GM15510 (cell line): ENCODE measurements at regions not wholly inside any gene's neighbourhood (a gene's known extent, or its start where the extent isn't known, plus 50 kb on each side); places are given as distances from the start of the nearest gene placed in this dataset.

Source experiments
- POLR2A ChIP-seq: IDR thresholded peaks from 3 replicates; pipeline ENCODE4 v1.6.1; 2011; ENCODE audit warnings: borderline replicate concordance; ENCODE audit not compliant: insufficient read length; ENCODE audit errors: extremely low read depth

DNA sequence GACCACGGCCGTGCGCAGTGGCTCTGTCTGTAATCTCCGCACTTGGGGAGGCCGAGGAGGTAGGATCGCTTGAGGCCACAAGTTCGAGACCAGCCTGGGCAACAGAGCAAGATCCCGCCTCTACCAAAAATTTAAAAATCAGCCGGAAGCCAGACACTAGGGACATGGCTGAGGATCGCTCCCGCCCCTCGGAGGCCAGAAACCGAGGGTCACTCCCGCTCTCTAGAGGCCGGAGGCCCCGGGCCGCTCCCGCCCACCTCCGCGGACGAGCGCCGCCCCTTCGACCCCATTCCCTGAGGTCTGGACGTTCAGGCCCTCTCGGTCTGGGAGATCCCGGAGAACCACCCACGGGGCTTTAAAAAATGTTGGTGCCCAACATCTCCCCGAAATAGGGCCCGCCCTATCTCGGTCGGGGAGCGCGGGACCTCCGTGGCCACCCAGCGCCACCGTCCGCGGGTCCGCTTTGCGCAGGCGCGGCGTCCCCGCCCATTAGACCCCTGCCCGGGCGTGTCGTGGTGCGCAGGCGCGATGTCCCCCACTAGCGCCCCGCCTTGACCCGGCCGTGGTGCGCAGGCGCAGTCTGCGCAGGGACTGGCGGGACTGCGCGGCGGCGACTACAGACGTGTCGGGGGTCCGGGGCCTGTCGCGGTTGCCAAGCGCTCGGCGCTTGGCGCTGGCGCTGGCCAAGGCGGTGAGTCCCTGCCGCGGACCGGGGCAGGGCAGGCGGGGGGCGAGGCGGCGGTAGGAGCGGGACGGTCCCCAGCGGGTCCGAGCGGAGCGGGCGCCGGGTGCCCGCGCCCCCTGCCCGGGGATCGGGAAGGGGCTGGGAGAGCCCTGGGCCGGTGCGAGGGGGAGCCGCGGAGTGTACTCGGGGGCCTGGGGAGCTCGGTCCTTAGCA is 63.1 kb upstream of the MUC20 start:
- TF ChIP-seq POLR2A = peak; percentile 61
